IMR-90 (cell line): ENCODE measurements at regions not wholly inside any gene's neighbourhood (a gene's known extent, or its start where the extent isn't known, plus 50 kb on each side); places are given as distances from the start of the nearest gene placed in this dataset.

Experiments
- FOS ChIP-seq: fragments of 150-350 bp; IDR thresholded peaks from 2 replicates; pipeline ENCODE4 v1.6.1; 2016; ENCODE audit warnings: low read depth, low read length
- MXI1 ChIP-seq: IDR thresholded peaks from 2 replicates; pipeline ENCODE4 v1.6.1; 2012; ENCODE audit warnings: low read depth, mild to moderate bottlenecking, low read length, moderate library complexity, borderline replicate concordance
- POLR2A ChIP-seq: IDR thresholded peaks from 2 replicates; pipeline ENCODE4 v1.6.1; 2012; ENCODE audit warnings: mild to moderate bottlenecking, low read depth, low read length
- RAD21 ChIP-seq: IDR thresholded peaks from 2 replicates; pipeline ENCODE4 v1.6.1; 2012; ENCODE audit warnings: low read length, improper control_type of control experiment
- TF ChIP-seq, protein P1 (sequence below): conservative IDR thresholded peaks from 2 replicates; pipeline ENCODE4 v1.5.1; 2012; ENCODE audit warnings: mild to moderate bottlenecking, low read depth, low read length, improper control_type of control experiment

DNA sequence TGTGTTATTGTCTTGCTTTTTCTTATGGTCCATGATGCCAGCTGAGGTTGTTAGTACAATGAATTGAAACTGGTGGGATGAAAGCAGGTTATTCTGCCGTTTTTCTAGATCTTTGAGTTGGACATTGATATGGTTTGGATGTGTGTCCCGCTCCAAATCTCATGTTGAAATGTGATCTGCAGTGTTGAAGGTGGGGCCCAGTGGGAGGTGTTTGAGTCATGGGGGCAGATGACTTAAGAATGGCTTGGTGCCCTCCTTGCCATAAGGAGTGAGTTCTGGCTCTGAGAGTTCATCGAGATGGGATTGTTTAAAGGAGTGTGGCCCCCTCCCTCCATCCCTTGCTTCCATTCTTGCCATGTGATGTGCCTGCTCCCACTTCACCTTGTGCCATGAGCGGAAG, 80.3 kb upstream of the PIAS1 start:
- TF ChIP-seq RAD21 = no peak
- no peak for TF ChIP-seq FOS
- TF ChIP-seq POLR2A = no peak
- no peak for TF ChIP-seq MXI1
- TF ChIP-seq, protein P1, sequence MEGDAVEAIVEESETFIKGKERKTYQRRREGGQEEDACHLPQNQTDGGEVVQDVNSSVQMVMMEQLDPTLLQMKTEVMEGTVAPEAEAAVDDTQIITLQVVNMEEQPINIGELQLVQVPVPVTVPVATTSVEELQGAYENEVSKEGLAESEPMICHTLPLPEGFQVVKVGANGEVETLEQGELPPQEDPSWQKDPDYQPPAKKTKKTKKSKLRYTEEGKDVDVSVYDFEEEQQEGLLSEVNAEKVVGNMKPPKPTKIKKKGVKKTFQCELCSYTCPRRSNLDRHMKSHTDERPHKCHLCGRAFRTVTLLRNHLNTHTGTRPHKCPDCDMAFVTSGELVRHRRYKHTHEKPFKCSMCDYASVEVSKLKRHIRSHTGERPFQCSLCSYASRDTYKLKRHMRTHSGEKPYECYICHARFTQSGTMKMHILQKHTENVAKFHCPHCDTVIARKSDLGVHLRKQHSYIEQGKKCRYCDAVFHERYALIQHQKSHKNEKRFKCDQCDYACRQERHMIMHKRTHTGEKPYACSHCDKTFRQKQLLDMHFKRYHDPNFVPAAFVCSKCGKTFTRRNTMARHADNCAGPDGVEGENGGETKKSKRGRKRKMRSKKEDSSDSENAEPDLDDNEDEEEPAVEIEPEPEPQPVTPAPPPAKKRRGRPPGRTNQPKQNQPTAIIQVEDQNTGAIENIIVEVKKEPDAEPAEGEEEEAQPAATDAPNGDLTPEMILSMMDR = no peak
